HepG2 (cell line): ENCODE measurements at regions not wholly inside any gene's neighbourhood (a gene's known extent, or its start where the extent isn't known, plus 50 kb on each side); places are given as distances from the start of the nearest gene placed in this dataset.

Source experiments
- ATAC-seq: fragments of 200-7000 bp; cut with Tn5 transposase; 3 replicates; pipeline ENCODE4 v1.9.1; 2020; ENCODE audit warnings: mild to moderate bottlenecking, moderate library complexity
- BruUV-seq: library from RNA; stranded (reverse); fragments of 400-500 nt; replicated peaks from 2 replicates; lab custom pipeline; 2021; lab: Mats Ljungman, UMichigan
- CTCF ChIA-PET: fragments of 300-600 bp; formaldehyde crosslinking; extraction: SDS; loops from one replicate; lab custom pipeline; 2021; ENCODE audit warnings: low total read pairs, inconsistent platforms, low intra/inter-chr PET ratio; lab: Yijun Ruan, JAX
- POLR2A ChIA-PET: fragments of 350-600 bp; sonication (Branson Sonifier 250); formaldehyde crosslinking; loops from one replicate; lab custom pipeline; 2020; ENCODE audit warnings: antibody characterized with exemption, inconsistent platforms; lab: Yijun Ruan, JAX
- DNase-seq: peaks from one replicate; pipeline ENCODE4 v3.0.0-alpha.2; 2015; ENCODE audit warnings: low spot score
- FAIRE-seq: peaks from 3 replicates; lab custom pipeline; 2011; peaks lifted over from hg19 to GRCh38; lab: Jason Lieb, UNC
- H2AFZ ChIP-seq: one replicate; pipeline ENCODE4 v1.6.1; 2011; ENCODE audit warnings: low read length, inconsistent platforms
- H3K27ac ChIP-seq: fragments of 300-600 bp; 3 replicates; pipeline ENCODE4 v1.8.0; 2011; ENCODE audit warnings: mixed run types, mild to moderate bottlenecking, mixed read lengths, low read length, inconsistent platforms; ENCODE audit not compliant: insufficient read depth; ENCODE audit errors: extremely low read length
- H3K27me3 ChIP-seq, 2 experiments: fragments of 200-600 bp in 1 of 2; 2 replicates in 1 of 2; 3 replicates in 1 of 2; pipeline versions ENCODE4 v1.6.0 to v1.8.0; 2011; ENCODE audit warnings: low read length in 2 of 2, mild to moderate bottlenecking in 2 of 2, moderate library complexity in 2 of 2, inconsistent platforms in 1 of 2; ENCODE audit not compliant: insufficient read depth in 2 of 2, control insufficient read depth in 1 of 2
- H3K36me3 ChIP-seq, 2 experiments: fragments of 200-600 bp in 1 of 2; replicated peaks in 1 of 2; 2 replicates in 1 of 2; 3 replicates in 1 of 2; pipeline versions ENCODE4 v1.5.1 to v1.8.0; 2011; ENCODE audit warnings: low read length in 2 of 2, inconsistent platforms in 1 of 2; ENCODE audit not compliant: insufficient read depth in 2 of 2, control insufficient read depth in 1 of 2
- H3K4me1 ChIP-seq: 2 replicates; pipeline ENCODE4 v1.5.1; 2012; ENCODE audit warnings: low read length, inconsistent platforms; ENCODE audit not compliant: insufficient read depth
- H3K4me2 ChIP-seq: 2 replicates; pipeline ENCODE4 v1.6.0; 2011; ENCODE audit warnings: low read depth, low read length, inconsistent platforms
- H3K4me3 ChIP-seq, 3 experiments: fragments of 200-600 bp in 1 of 3; sonication (generic), shearing (Covaris generic) in 1 of 3; replicated peaks in 1 of 3; 2 replicates each; pipeline ENCODE4 v1.5.1; 2011 to 2016; ENCODE audit warnings: low read length in 3 of 3, inconsistent platforms in 2 of 3, low read depth in 2 of 3, mild to moderate bottlenecking in 2 of 3, control low read depth in 1 of 3, mixed read lengths in 1 of 3; ENCODE audit not compliant: insufficient read depth in 1 of 3
- H3K79me2 ChIP-seq: one replicate; pipeline ENCODE4 v1.6.1; 2011; ENCODE audit warnings: low read length, inconsistent platforms; ENCODE audit not compliant: insufficient read depth
- H3K9ac ChIP-seq: 2 replicates; pipeline ENCODE4 v1.6.0; 2011; ENCODE audit warnings: mild to moderate bottlenecking, low read depth, low read length, inconsistent platforms; ENCODE audit not compliant: insufficient read depth
- H3K9me3 ChIP-seq: 2 replicates; pipeline ENCODE4 v1.5.1; 2012; ENCODE audit warnings: mild to moderate bottlenecking, low read length
- H4K20me1 ChIP-seq: 2 replicates; pipeline ENCODE4 v1.6.0; 2011; ENCODE audit warnings: inconsistent platforms, mild to moderate bottlenecking, low read length, moderate library complexity; ENCODE audit not compliant: insufficient read depth
- CBX5 ChIP-seq: sonication (generic); formaldehyde crosslinking; IDR thresholded peaks from 2 replicates; pipeline ENCODE4 v1.4.0; 2020; ENCODE audit warnings: missing genetic modification reagents, borderline replicate concordance
- CHD2 ChIP-seq: IDR thresholded peaks from 2 replicates; pipeline ENCODE4 v1.6.1; 2011; ENCODE audit warnings: low read depth, low read length, improper control_type of control experiment
- KLF16 ChIP-seq, 2 experiments: sonication (generic) in 1 of 2; formaldehyde crosslinking in 1 of 2; IDR thresholded peaks; 2 replicates each; pipeline versions ENCODE4 v1.6.1 to v1.8.0; 2016 to 2023; ENCODE audit warnings: missing genetic modification reagents in 2 of 2, missing compliant biosample characterization in 1 of 2
- MXD4 ChIP-seq: IDR thresholded peaks from 2 replicates; pipeline ENCODE4 v1.6.1; 2016; ENCODE audit warnings: mild to moderate bottlenecking, missing biosample characterization, missing genetic modification reagents
- NFAT5 ChIP-seq: sonication (generic); formaldehyde crosslinking; IDR thresholded peaks from 2 replicates; pipeline ENCODE4 v1.4.0; 2020; ENCODE audit warnings: missing genetic modification reagents
- NFYB ChIP-seq: sonication (generic); formaldehyde crosslinking; IDR thresholded peaks from 2 replicates; pipeline ENCODE4 v1.4.0; 2020; ENCODE audit warnings: missing genetic modification reagents
- SMAD9 ChIP-seq: sonication (generic); formaldehyde crosslinking; IDR thresholded peaks from 2 replicates; pipeline ENCODE4 v1.5.1; 2020; ENCODE audit warnings: mild to moderate bottlenecking, missing genetic modification reagents
- STAG1 ChIP-seq: sonication (generic); formaldehyde crosslinking; IDR thresholded peaks from 2 replicates; pipeline ENCODE4 v1.4.0; 2020; ENCODE audit warnings: missing genetic modification reagents
- TBX3 ChIP-seq: fragments of 450-650 bp; IDR thresholded peaks from 2 replicates; pipeline ENCODE4 v1.6.1; 2017; ENCODE audit warnings: antibody characterized with exemption, mild to moderate bottlenecking, inconsistent platforms, borderline replicate concordance
- ZBTB3 ChIP-seq: sonication (generic); formaldehyde crosslinking; IDR thresholded peaks from 2 replicates; pipeline ENCODE4 v1.4.0; 2020; ENCODE audit warnings: low read depth, mild to moderate bottlenecking, moderate library complexity, missing genetic modification reagents, borderline replicate concordance
- ZFY ChIP-seq: sonication (generic); formaldehyde crosslinking; IDR thresholded peaks from 2 replicates; pipeline ENCODE4 v1.4.0; 2020; ENCODE audit warnings: missing genetic modification reagents
- ZIK1 ChIP-seq: sonication (generic); formaldehyde crosslinking; IDR thresholded peaks from 2 replicates; pipeline ENCODE4 v1.5.0; 2020; ENCODE audit warnings: mild to moderate bottlenecking, low read depth, missing genetic modification reagents, borderline replicate concordance
- ZMYM2 ChIP-seq: sonication (generic); formaldehyde crosslinking; IDR thresholded peaks from 2 replicates; pipeline ENCODE4 v1.8.0; 2022; ENCODE audit warnings: mild to moderate bottlenecking, missing genetic modification reagents
- ZNF124 ChIP-seq: sonication (generic); formaldehyde crosslinking; IDR thresholded peaks from 2 replicates; pipeline ENCODE4 v1.4.0; 2020; ENCODE audit warnings: missing genetic modification reagents
- ZNF761 ChIP-seq: sonication (generic); formaldehyde crosslinking; conservative IDR thresholded peaks from 2 replicates; pipeline ENCODE4 v1.4.0; 2020; ENCODE audit warnings: mild to moderate bottlenecking, missing genetic modification reagents
- ZSCAN21 ChIP-seq: sonication (generic); formaldehyde crosslinking; IDR thresholded peaks from 2 replicates; pipeline ENCODE4 v1.8.0; 2022; ENCODE audit warnings: mild to moderate bottlenecking, missing genetic modification reagents, moderate library complexity, borderline replicate concordance
- ZSCAN25 ChIP-seq: sonication (generic); formaldehyde crosslinking; IDR thresholded peaks from 2 replicates; pipeline ENCODE4 v1.8.0; 2022; ENCODE audit warnings: mild to moderate bottlenecking, missing genetic modification reagents
- ZSCAN30 ChIP-seq: sonication (generic); formaldehyde crosslinking; IDR thresholded peaks from 2 replicates; pipeline ENCODE4 v1.5.0; 2020; ENCODE audit warnings: mild to moderate bottlenecking, missing genetic modification reagents
- WGBS: methylation state at CpG from one replicate; pipeline ENCODE4 v1.1.6; 2017; ENCODE audit warnings: low lambda C conversion rate; 5-methylcytosine and 5-hydroxymethylcytosine counted together
- in situ Hi-C: cut with HindIII; loops from 2 replicates; pipeline ENCODE4 v1.10.0; 2017; ENCODE audit warnings: low pct_unique_long_range_greater_than_20kb; ENCODE audit not compliant: extremely low pct_ligation_motif_present
- intact Hi-C: fragments of 100-400 bp; cut with micrococcal nuclease; formaldehyde crosslinking; loops from one replicate; pipeline ENCODE4 v1.10.0; 2022; ENCODE audit not compliant: unreplicated experiment
- TF ChIP-seq, protein P1 (sequence below): sonication (generic); formaldehyde crosslinking; conservative IDR thresholded peaks from 2 replicates; pipeline ENCODE4 v1.8.1; 2023; ENCODE audit warnings: missing genetic modification reagents

- Histone ChIP-seq H3K4me3 (no peak overlapping the region), H4K20me1 (no peaks in the 10 kb centered on the region), H3K9me3 (no peaks in the 10 kb centered on the region), H3K27ac (no peak overlapping the region), H3K4me2 (no peak overlapping the region), H2AFZ (no peak overlapping the region), H3K79me2 (no peaks in the 10 kb centered on the region), H3K9ac (no peak overlapping the region), H3K36me3 (no peaks in the 10 kb centered on the region), H3K4me1 (peaks cover 15% of the 10 kb centered on the region; the same call in 1 of the 2 replicates), H3K27me3 (peaks cover 6 to 42% of the 10 kb centered on the region in 2 experiments; a peak in 4 of 5 replicates)
- CTCF ChIA-PET = interaction anchor here (1.3 kb wide), 1 partner anchor 427 kb away, joined by 5 read pairs; no protein-coding TSS in a partner anchor
- FAIRE-seq = no peak
- no peak for DNase-seq
- POLR2A ChIA-PET = no interaction called here
- WGBS = 45% methylated on average over 24 of the region's 36 CpGs
- ATAC-seq = no peak
- intact Hi-C loops = no loop called here
- BruUV-seq = no TSS peak
- in situ Hi-C loops = loop anchor here (10.0 kb wide), 1 partner anchor 182 kb away; no protein-coding TSS in a partner anchor
- no peak for TF ChIP-seq ZIK1 (CRISPR knock-in tag)
- no peak for TF ChIP-seq KLF16 (CRISPR knock-in tag; IDR thresholded peaks at IDR 0.05)
- TF ChIP-seq NFAT5 (CRISPR knock-in tag) = no peak
- TF ChIP-seq MXD4 = no peak
- TF ChIP-seq ZNF124 (CRISPR knock-in tag) = no peak
- TF ChIP-seq CBX5 (CRISPR knock-in tag) = no peak
- no peak for TF ChIP-seq SMAD9 (CRISPR knock-in tag)
- no peak for TF ChIP-seq NFYB (CRISPR knock-in tag)
- TF ChIP-seq ZSCAN21 (CRISPR knock-in tag) = no peak
- TF ChIP-seq, protein P1, sequence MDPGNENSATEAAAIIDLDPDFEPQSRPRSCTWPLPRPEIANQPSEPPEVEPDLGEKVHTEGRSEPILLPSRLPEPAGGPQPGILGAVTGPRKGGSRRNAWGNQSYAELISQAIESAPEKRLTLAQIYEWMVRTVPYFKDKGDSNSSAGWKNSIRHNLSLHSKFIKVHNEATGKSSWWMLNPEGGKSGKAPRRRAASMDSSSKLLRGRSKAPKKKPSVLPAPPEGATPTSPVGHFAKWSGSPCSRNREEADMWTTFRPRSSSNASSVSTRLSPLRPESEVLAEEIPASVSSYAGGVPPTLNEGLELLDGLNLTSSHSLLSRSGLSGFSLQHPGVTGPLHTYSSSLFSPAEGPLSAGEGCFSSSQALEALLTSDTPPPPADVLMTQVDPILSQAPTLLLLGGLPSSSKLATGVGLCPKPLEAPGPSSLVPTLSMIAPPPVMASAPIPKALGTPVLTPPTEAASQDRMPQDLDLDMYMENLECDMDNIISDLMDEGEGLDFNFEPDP (CRISPR knock-in tag) = no peak
- no peak for TF ChIP-seq CHD2
- no peak for TF ChIP-seq ZSCAN30 (CRISPR knock-in tag)
- no peak for TF ChIP-seq ZFY (CRISPR knock-in tag)
- no peak for TF ChIP-seq STAG1
- no peak for TF ChIP-seq ZBTB3 (CRISPR knock-in tag)
- no peak for TF ChIP-seq ZNF761 (CRISPR knock-in tag)
- TF ChIP-seq ZMYM2 (CRISPR knock-in tag) = no peak
- no peak for TF ChIP-seq ZSCAN25 (CRISPR knock-in tag)
- TF ChIP-seq TBX3 = no peak
These were observed 149.0 kb upstream of the ZNF536 start for GRCh38 chr19:30222992-30223865.
